ENCODE measurements at regions not wholly inside any gene's neighbourhood (a gene's known extent, or its start where the extent isn't known, plus 50 kb on each side); places are given as distances from the start of the nearest gene placed in this dataset.

DNA sequence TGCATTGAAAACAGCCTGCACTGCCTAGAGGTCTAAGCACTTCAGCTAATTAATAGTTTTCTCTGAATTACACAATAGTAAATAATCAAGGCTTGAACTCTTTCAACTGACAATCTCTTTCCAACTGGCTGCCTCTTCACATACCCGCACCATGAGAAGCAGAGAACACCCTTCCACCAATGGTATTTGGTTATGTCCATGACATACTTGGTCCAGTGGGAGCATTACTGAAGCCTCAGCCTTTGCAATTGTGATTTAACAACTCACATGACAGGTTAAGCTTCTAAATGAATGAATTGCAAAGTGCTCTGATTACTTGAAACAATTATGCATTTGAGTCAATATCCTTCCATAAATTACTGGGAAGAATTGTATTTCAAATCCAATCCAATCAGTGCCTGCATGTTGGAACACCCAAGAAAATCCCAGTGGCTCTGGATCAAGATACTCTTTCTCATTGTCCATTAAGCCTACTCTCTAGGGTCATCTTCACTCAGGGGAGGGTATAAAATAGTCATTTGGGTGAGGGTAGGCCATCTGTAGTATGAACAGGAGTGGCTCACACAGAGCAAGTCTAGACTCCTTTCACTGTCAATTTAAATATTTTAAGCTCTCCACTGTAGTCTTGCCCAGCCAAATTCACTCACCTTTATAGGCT lies 101.1 kb downstream of the HS1BP3 start:
- TF ChIP-seq, protein P1, sequence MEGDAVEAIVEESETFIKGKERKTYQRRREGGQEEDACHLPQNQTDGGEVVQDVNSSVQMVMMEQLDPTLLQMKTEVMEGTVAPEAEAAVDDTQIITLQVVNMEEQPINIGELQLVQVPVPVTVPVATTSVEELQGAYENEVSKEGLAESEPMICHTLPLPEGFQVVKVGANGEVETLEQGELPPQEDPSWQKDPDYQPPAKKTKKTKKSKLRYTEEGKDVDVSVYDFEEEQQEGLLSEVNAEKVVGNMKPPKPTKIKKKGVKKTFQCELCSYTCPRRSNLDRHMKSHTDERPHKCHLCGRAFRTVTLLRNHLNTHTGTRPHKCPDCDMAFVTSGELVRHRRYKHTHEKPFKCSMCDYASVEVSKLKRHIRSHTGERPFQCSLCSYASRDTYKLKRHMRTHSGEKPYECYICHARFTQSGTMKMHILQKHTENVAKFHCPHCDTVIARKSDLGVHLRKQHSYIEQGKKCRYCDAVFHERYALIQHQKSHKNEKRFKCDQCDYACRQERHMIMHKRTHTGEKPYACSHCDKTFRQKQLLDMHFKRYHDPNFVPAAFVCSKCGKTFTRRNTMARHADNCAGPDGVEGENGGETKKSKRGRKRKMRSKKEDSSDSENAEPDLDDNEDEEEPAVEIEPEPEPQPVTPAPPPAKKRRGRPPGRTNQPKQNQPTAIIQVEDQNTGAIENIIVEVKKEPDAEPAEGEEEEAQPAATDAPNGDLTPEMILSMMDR (IDR thresholded peaks at IDR 0.05; ENCODE audit: control extremely low read depth in 1 of 3, insufficient read depth in 1 of 3, low read depth in 1 of 3, low read length in 3 of 3), result no peak
- TF ChIP-seq ZNF274 (IDR thresholded peaks at IDR 0.05; ENCODE audit: borderline replicate concordance, extremely low read depth, low read length) (no peak), EP300 (IDR thresholded peaks at IDR 0.05; ENCODE audit: borderline replicate concordance in 1 of 2, low read depth in 2 of 2, low read length in 2 of 2) (no peak)
